OCI-LY1 (cell line): ENCODE measurements at regions not wholly inside any gene's neighbourhood (a gene's known extent, or its start where the extent isn't known, plus 50 kb on each side); places are given as distances from the start of the nearest gene placed in this dataset.

Source experiments
- H2AFZ ChIP-seq: fragments of 200-600 bp; sonication (generic), shearing (Covaris generic); 2 replicates; pipeline ENCODE4 v1.6.0; 2014; ENCODE audit warnings: antibody characterized with exemption, mild to moderate bottlenecking, low read length
- H3F3A ChIP-seq: fragments of 200-600 bp; sonication (generic), shearing (Covaris generic); 2 replicates; pipeline ENCODE4 v1.6.0; 2014; ENCODE audit warnings: mild to moderate bottlenecking, antibody characterized with exemption, low read length, moderate library complexity; ENCODE audit not compliant: insufficient read depth
- H3K27ac ChIP-seq: fragments of 200-600 bp; sonication (generic); 2 replicates; pipeline ENCODE4 v1.5.1; 2014; ENCODE audit warnings: low read length, mixed run types, mild to moderate bottlenecking, low read depth; ENCODE audit not compliant: poor library complexity, severe bottlenecking
- H3K27me3 ChIP-seq: fragments of 200-600 bp; sonication (generic); 2 replicates; pipeline ENCODE4 v1.6.0; 2014; ENCODE audit warnings: antibody characterized with exemption, mild to moderate bottlenecking, low read length, moderate library complexity; ENCODE audit not compliant: insufficient read depth
- H3K36me3 ChIP-seq: fragments of 200-600 bp; sonication (generic); 2 replicates; pipeline ENCODE4 v1.6.1; 2014; ENCODE audit warnings: mild to moderate bottlenecking, antibody characterized with exemption, low read length, moderate library complexity, mixed read lengths; ENCODE audit not compliant: insufficient read depth
- H3K4me1 ChIP-seq: fragments of 200-600 bp; sonication (generic); 2 replicates; pipeline ENCODE4 v1.5.1; 2014; ENCODE audit warnings: mild to moderate bottlenecking, low read length, moderate library complexity; ENCODE audit not compliant: insufficient read depth, severe bottlenecking
- H3K4me2 ChIP-seq: fragments of 200-600 bp; sonication (generic), shearing (Covaris generic); 2 replicates; pipeline ENCODE4 v1.6.1; 2014; ENCODE audit warnings: low read length
- H3K4me3 ChIP-seq: fragments of 200-600 bp; sonication (generic); 2 replicates; pipeline ENCODE4 v1.5.1; 2014; ENCODE audit warnings: low read length, low read depth, mild to moderate bottlenecking, mixed read lengths; ENCODE audit not compliant: poor library complexity, severe bottlenecking
- H3K79me2 ChIP-seq: fragments of 200-600 bp; shearing (Covaris generic); 2 replicates; pipeline ENCODE4 v1.6.1; 2016; ENCODE audit warnings: mixed run types, low read length, mixed read lengths; ENCODE audit not compliant: insufficient read depth
- H3K9ac ChIP-seq: fragments of 200-600 bp; sonication (generic), shearing (Covaris generic); 2 replicates; pipeline ENCODE4 v1.6.1; 2014; ENCODE audit warnings: mild to moderate bottlenecking, low read length, mixed read lengths
- H3K9me2 ChIP-seq: fragments of 200-600 bp; sonication (generic), shearing (Covaris generic); 2 replicates; pipeline ENCODE4 v1.6.1; 2014; ENCODE audit warnings: low read depth, mild to moderate bottlenecking, low read length, mixed read lengths
- H3K9me3 ChIP-seq: fragments of 200-600 bp; shearing (Covaris generic); 2 replicates; pipeline ENCODE4 v1.6.1; 2014; ENCODE audit warnings: low read length, mixed read lengths
- H4K20me1 ChIP-seq: fragments of 200-600 bp; sonication (generic), shearing (Covaris generic); 2 replicates; pipeline ENCODE4 v1.6.0; 2016; ENCODE audit warnings: mild to moderate bottlenecking, low read length; ENCODE audit not compliant: insufficient read depth
- EZH2 ChIP-seq: fragments of 200-600 bp; sonication (generic), shearing (Covaris generic); IDR thresholded peaks from 2 replicates; pipeline ENCODE4 v1.8.0; 2017; ENCODE audit warnings: borderline replicate concordance, mixed run types, mild to moderate bottlenecking, antibody characterized with exemption, low read length, moderate library complexity, mixed read lengths
- TF ChIP-seq, protein P1 (sequence below): fragments of 200-600 bp; sonication (generic), shearing (Covaris generic); IDR thresholded peaks from 2 replicates; pipeline ENCODE4 v1.5.1; 2017; ENCODE audit warnings: mild to moderate bottlenecking, antibody characterized with exemption, low read length, moderate library complexity, mixed read lengths

DNA sequence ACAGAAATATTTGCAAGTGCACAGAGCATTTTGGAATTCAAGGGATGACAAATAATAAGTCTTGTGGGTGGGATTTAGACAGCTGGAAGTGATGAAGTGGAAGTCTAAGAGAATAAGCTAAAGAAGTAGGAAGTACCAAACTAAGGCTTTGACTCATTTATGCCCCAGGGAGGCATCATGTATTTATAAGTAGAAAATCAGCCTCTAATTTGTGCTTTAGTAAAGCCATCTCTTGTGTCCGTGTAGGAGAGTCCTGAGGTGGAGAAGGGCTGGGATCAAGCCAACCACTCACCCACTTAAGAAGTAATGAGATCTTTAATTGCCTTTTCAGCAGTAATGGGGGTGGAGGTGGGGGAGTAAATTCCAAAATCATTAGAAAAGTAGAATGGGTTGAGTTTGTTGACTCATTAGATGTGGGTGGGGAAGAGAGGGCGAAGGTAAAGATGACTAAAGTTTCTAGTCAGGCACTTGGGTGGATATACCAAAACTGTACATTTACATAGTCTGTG, 356.7 kb downstream of the STIM2 start:
- Histone ChIP-seq H3K27me3 (no peaks in the 10 kb centered on the region), H3K4me2 (no peak overlapping the region), H3K79me2 (no peaks in the 10 kb centered on the region), H3K9me2 (no peaks in the 10 kb centered on the region), H3K27ac (no peak overlapping the region), H3K4me3 (no peak overlapping the region), H3K9me3 (no peaks in the 10 kb centered on the region), H3F3A (no peaks in the 10 kb centered on the region), H3K9ac (no peak overlapping the region), H4K20me1 (no peaks in the 10 kb centered on the region), H3K36me3 (no peaks in the 10 kb centered on the region), H2AFZ (no peak overlapping the region), H3K4me1 (no peaks in the 10 kb centered on the region)
- TF ChIP-seq, protein P1, sequence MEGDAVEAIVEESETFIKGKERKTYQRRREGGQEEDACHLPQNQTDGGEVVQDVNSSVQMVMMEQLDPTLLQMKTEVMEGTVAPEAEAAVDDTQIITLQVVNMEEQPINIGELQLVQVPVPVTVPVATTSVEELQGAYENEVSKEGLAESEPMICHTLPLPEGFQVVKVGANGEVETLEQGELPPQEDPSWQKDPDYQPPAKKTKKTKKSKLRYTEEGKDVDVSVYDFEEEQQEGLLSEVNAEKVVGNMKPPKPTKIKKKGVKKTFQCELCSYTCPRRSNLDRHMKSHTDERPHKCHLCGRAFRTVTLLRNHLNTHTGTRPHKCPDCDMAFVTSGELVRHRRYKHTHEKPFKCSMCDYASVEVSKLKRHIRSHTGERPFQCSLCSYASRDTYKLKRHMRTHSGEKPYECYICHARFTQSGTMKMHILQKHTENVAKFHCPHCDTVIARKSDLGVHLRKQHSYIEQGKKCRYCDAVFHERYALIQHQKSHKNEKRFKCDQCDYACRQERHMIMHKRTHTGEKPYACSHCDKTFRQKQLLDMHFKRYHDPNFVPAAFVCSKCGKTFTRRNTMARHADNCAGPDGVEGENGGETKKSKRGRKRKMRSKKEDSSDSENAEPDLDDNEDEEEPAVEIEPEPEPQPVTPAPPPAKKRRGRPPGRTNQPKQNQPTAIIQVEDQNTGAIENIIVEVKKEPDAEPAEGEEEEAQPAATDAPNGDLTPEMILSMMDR = no peak
- TF ChIP-seq EZH2 = no peak

DNA sequence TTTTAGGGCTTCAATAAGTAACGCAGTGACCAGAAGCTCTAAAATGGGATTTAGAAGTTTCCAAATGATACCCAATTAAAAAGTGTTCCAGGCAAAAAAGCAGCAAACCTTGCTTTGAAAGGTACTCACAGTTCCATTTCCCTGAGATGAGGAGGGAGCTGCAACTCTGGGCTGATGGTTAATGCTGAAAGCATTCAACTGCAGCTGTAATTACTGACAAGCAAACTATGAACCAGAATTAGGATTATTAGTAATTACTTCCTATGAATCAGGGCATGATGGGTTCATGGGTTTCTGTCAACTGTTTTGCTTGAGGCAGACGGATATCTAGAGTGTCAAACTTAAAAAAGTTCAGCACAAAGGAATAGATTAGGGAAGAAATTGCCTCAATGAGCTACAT, 357.4 kb downstream of the STIM2 start:
- Histone ChIP-seq H3K9me2 (no peaks in the 10 kb centered on the region), H3K27ac (no peak overlapping the region), H3K36me3 (no peaks in the 10 kb centered on the region), H2AFZ (no peak overlapping the region), H4K20me1 (no peaks in the 10 kb centered on the region), H3K4me3 (no peak overlapping the region), H3K4me2 (no peak overlapping the region), H3K79me2 (no peaks in the 10 kb centered on the region), H3K4me1 (no peaks in the 10 kb centered on the region), H3K9me3 (no peaks in the 10 kb centered on the region), H3F3A (no peaks in the 10 kb centered on the region), H3K27me3 (no peaks in the 10 kb centered on the region), H3K9ac (no peak overlapping the region)
- TF ChIP-seq EZH2 = no peak
- TF ChIP-seq, protein P1 = no peak

DNA sequence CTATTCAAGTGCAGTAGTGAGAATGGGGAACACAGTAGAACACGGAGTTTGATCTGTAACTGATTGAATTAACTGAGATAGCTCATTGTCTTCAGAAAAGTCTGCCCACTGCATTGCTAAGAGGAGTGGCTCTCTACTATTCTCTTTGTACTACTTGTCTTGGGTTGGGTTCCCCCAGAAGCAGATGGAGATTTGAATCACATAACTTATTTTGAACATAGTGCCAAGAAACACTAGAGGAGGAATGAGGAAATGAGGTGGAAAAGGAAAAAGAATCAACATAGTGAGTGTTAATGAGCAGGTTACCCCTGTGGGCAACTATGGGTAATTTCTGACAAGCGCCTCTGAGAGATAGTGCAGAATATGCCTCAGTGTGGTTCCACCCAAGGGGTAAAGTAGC, 362.7 kb downstream of the STIM2 start:
- no peak overlapping the region for H3K27ac ChIP-seq
- TF ChIP-seq EZH2 = no peak
- TF ChIP-seq, protein P1 = no peak
- no peaks in the 10 kb centered on the region for H3K9me3 ChIP-seq
- H3K79me2 ChIP-seq = no peaks in the 10 kb centered on the region
- no peaks in the 10 kb centered on the region for H3K27me3 ChIP-seq
- H3K9me2 ChIP-seq = no peaks in the 10 kb centered on the region
- H3K36me3 ChIP-seq = no peaks in the 10 kb centered on the region
- no peak overlapping the region for H3K4me2 ChIP-seq
- no peaks in the 10 kb centered on the region for H3F3A ChIP-seq
- no peak overlapping the region for H3K9ac ChIP-seq
- H3K4me1 ChIP-seq = no peaks in the 10 kb centered on the region
- H4K20me1 ChIP-seq = no peaks in the 10 kb centered on the region
- no peak overlapping the region for H2AFZ ChIP-seq
- no peak overlapping the region for H3K4me3 ChIP-seq
